Loucy (cell line): ENCODE measurements at regions not wholly inside any gene's neighbourhood (a gene's known extent, or its start where the extent isn't known, plus 50 kb on each side); places are given as distances from the start of the nearest gene placed in this dataset.
"Not testable (repeated sequence)": the region's sequence is repeated elsewhere in the genome, so short reads cannot be mapped to it uniquely, and the experiment has no call there.

ENCODE experiments used
- H2AFZ ChIP-seq: fragments of 200-600 bp; sonication (generic); 2 replicates; pipeline ENCODE4 v1.6.0; 2016; ENCODE audit warnings: antibody characterized with exemption, mild to moderate bottlenecking, low read length, moderate library complexity
- H3F3A ChIP-seq: fragments of 200-600 bp; 2 replicates; pipeline ENCODE4 v1.6.0; 2016; ENCODE audit warnings: antibody characterized with exemption, low read depth, mild to moderate bottlenecking
- H3K27me3 ChIP-seq: fragments of 200-600 bp; sonication (generic); 2 replicates; pipeline ENCODE4 v1.6.1; 2014; ENCODE audit warnings: low read length, mild to moderate bottlenecking; ENCODE audit not compliant: insufficient read depth, poor library complexity, severe bottlenecking
- H3K36me3 ChIP-seq: fragments of 200-600 bp; sonication (generic); 2 replicates; pipeline ENCODE4 v1.6.1; 2016; ENCODE audit warnings: low read length; ENCODE audit not compliant: insufficient read depth
- H3K4me1 ChIP-seq: fragments of 200-600 bp; sonication (generic); 2 replicates; pipeline ENCODE4 v1.5.1; 2014; ENCODE audit warnings: low read length, mild to moderate bottlenecking; ENCODE audit not compliant: insufficient read depth, poor library complexity, severe bottlenecking
- H3K4me2 ChIP-seq: fragments of 200-600 bp; sonication (generic); 2 replicates; pipeline ENCODE4 v1.6.0; 2014; ENCODE audit warnings: antibody characterized with exemption, low read length, low read depth, mild to moderate bottlenecking; ENCODE audit not compliant: poor library complexity, severe bottlenecking
- H3K4me3 ChIP-seq: fragments of 200-600 bp; sonication (generic); 2 replicates; pipeline ENCODE4 v1.5.1; 2014; ENCODE audit warnings: low read length, mild to moderate bottlenecking, mixed read lengths; ENCODE audit not compliant: poor library complexity, severe bottlenecking
- H3K79me2 ChIP-seq: fragments of 200-600 bp; sonication (generic); 2 replicates; pipeline ENCODE4 v1.6.1; 2014; ENCODE audit warnings: low read length; ENCODE audit not compliant: insufficient read depth
- H3K9ac ChIP-seq: fragments of 200-600 bp; sonication (generic); 2 replicates; pipeline ENCODE4 v1.6.0; 2014; ENCODE audit warnings: mild to moderate bottlenecking, low read depth, low read length, moderate library complexity; ENCODE audit not compliant: poor library complexity, severe bottlenecking
- H3K9me2 ChIP-seq: fragments of 200-600 bp; sonication (generic); replicated peaks from 2 replicates; pipeline ENCODE4 v1.6.1; 2016; ENCODE audit warnings: low read depth, low read length, mixed read lengths
- H3K9me3 ChIP-seq: fragments of 200-600 bp; sonication (generic); 2 replicates; pipeline ENCODE4 v1.6.1; 2014; ENCODE audit warnings: mild to moderate bottlenecking, antibody characterized with exemption, low read length, low read depth; ENCODE audit not compliant: insufficient read depth
- H4K20me1 ChIP-seq: fragments of 200-600 bp; sonication (generic); 2 replicates; pipeline ENCODE4 v1.6.0; 2014; ENCODE audit warnings: antibody characterized with exemption, low read length, mild to moderate bottlenecking; ENCODE audit not compliant: insufficient read depth, poor library complexity, severe bottlenecking
- CTCF ChIP-seq: fragments of 200-600 bp; sonication (generic); conservative IDR thresholded peaks from 2 replicates; pipeline ENCODE4 v1.5.1; 2014; ENCODE audit warnings: mild to moderate bottlenecking, antibody characterized with exemption, low read length
- EZH2phosphoT487 ChIP-seq: fragments of 200-600 bp; IDR thresholded peaks from 2 replicates; pipeline ENCODE4 v1.6.1; 2018; ENCODE audit warnings: antibody characterized with exemption, mild to moderate bottlenecking, moderate library complexity, borderline replicate concordance

- Histone ChIP-seq H3K79me2 (no peaks in the 10 kb centered on the region), H3K9me2 (no peaks in the 10 kb centered on the region), H3K4me1 (no peaks in the 10 kb centered on the region), H2AFZ (no peak overlapping the region), H4K20me1 (no peaks in the 10 kb centered on the region), H3K36me3 (no peaks in the 10 kb centered on the region), H3K4me2 (no peak overlapping the region), H3F3A (no peaks in the 10 kb centered on the region), H3K27me3 (no peaks in the 10 kb centered on the region), H3K4me3 (no peak overlapping the region), H3K9ac (no peak overlapping the region), H3K9me3 (no peaks in the 10 kb centered on the region)
- no peak for TF ChIP-seq EZH2phosphoT487
- no peak for TF ChIP-seq CTCF
Observed at GRCh38 chr6:86331919-86332318, 605.4 kb upstream of the HTR1E start.

GRCh38 chr6:86331265-86331840 is 606.0 kb upstream of the HTR1E start:
- no peaks in the 10 kb centered on the region for H3K9me2 ChIP-seq
- TF ChIP-seq EZH2phosphoT487, result no peak

GRCh38 chr6:86306210-86306609 is 631.1 kb upstream of the HTR1E start:
- H3K4me1 ChIP-seq, result no peaks in the 10 kb centered on the region
- no peaks in the 10 kb centered on the region for H4K20me1 ChIP-seq
- H3F3A ChIP-seq, result no peaks in the 10 kb centered on the region
- H3K4me2 ChIP-seq, result no peak overlapping the region
- H3K9me3 ChIP-seq, result no peaks in the 10 kb centered on the region
- H3K36me3 ChIP-seq, result no peaks in the 10 kb centered on the region
- H3K4me3 ChIP-seq, result no peak overlapping the region
- no peak overlapping the region for H3K9ac ChIP-seq
- H3K79me2 ChIP-seq, result no peaks in the 10 kb centered on the region
- H3K9me2 ChIP-seq, result no peaks in the 10 kb centered on the region; the same call in 1 of the 2 replicates
- H3K27me3 ChIP-seq, result no peaks in the 10 kb centered on the region
- H2AFZ ChIP-seq, result no peak overlapping the region
- TF ChIP-seq EZH2phosphoT487 (no peak), CTCF (no peak)

More at GRCh38 chr6:86331265-86331840, 606.0 kb upstream of the HTR1E start:
- no peak overlapping the region for H3K4me3 ChIP-seq
- no peaks in the 10 kb centered on the region for H3K9me3 ChIP-seq
- no peaks in the 10 kb centered on the region for H4K20me1 ChIP-seq
- no peak overlapping the region for H3K4me2 ChIP-seq
- H3K27me3 ChIP-seq, result no peaks in the 10 kb centered on the region
- H3K9ac ChIP-seq, result no peak overlapping the region
- no peaks in the 10 kb centered on the region for H3K36me3 ChIP-seq
- H3K79me2 ChIP-seq, result no peaks in the 10 kb centered on the region
- no peaks in the 10 kb centered on the region for H3F3A ChIP-seq
- no peaks in the 10 kb centered on the region for H3K4me1 ChIP-seq
- H2AFZ ChIP-seq, result no peak overlapping the region

- Histone ChIP-seq H3K4me3 (no peak overlapping the region), H3K4me2 (no peak overlapping the region), H3K9me2 (no peaks in the 10 kb centered on the region), H2AFZ (no peak overlapping the region), H3K27me3 (no peaks in the 10 kb centered on the region), H3K9me3 (no peaks in the 10 kb centered on the region), H3K79me2 (no peaks in the 10 kb centered on the region), H3K36me3 (no peaks in the 10 kb centered on the region), H3K9ac (no peak overlapping the region), H3F3A (no peaks in the 10 kb centered on the region), H3K4me1 (no peaks in the 10 kb centered on the region), H4K20me1 (no peaks in the 10 kb centered on the region)
- no peak for TF ChIP-seq EZH2phosphoT487
- no peak for TF ChIP-seq CTCF
Observed at GRCh38 chr6:86285876-86286275, 643.2 kb upstream of the SYNCRIP start.

GRCh38 chr6:86284809-86285480 is 642.3 kb upstream of the SYNCRIP start:
- not testable (repeated sequence) for H3K4me2 ChIP-seq, H3K4me3 ChIP-seq, H3K9ac ChIP-seq, H3K79me2 ChIP-seq, H4K20me1 ChIP-seq, H3K9me2 ChIP-seq, H3F3A ChIP-seq, H3K9me3 ChIP-seq, H3K27me3 ChIP-seq, H2AFZ ChIP-seq, H3K4me1 ChIP-seq, H3K36me3 ChIP-seq
